HAP-1 (cell line): ENCODE measurements at regions not wholly inside any gene's neighbourhood (a gene's known extent, or its start where the extent isn't known, plus 50 kb on each side); places are given as distances from the start of the nearest gene placed in this dataset.
A peak's percentile ranks its signal among the peaks of the same experiment; 100 is the strongest.
"Not testable (repeated sequence)": the region's sequence is repeated elsewhere in the genome, so short reads cannot be mapped to it uniquely, and the experiment has no call there.

Experiments used
- DNase-seq, 2 experiments: peaks; one replicate each; pipeline ENCODE4 v3.0.0-alpha.2; 2016 to 2020; ENCODE audit warnings: low spot score in 2 of 2
- H3K27me3 ChIP-seq: fragments of 250-450 bp; sonication (Bioruptor Pico); 2 replicates; pipeline ENCODE4 v1.5.1; 2020; ENCODE audit warnings: low read depth, mild to moderate bottlenecking, moderate library complexity
- H3K36me3 ChIP-seq: fragments of 250-450 bp; sonication (Bioruptor Pico); replicated peaks from 2 replicates; pipeline ENCODE4 v1.5.1; 2020; ENCODE audit warnings: mild to moderate bottlenecking
- H3K4me1 ChIP-seq: fragments of 250-450 bp; sonication (Bioruptor Pico); 2 replicates; pipeline ENCODE4 v1.5.1; 2020; ENCODE audit warnings: mild to moderate bottlenecking
- H3K4me3 ChIP-seq: fragments of 250-450 bp; sonication (Bioruptor Pico); 2 replicates; pipeline ENCODE4 v1.5.1; 2020; ENCODE audit warnings: mild to moderate bottlenecking, moderate library complexity
- H3K9me3 ChIP-seq: fragments of 250-450 bp; sonication (Bioruptor Pico); 2 replicates; pipeline ENCODE4 v1.5.1; 2020; ENCODE audit warnings: mild to moderate bottlenecking, moderate library complexity
- in situ Hi-C: fragments of 300-500 bp; cut with MboI; formaldehyde crosslinking; loops from 3 replicates; pipeline ENCODE4 v1.14.3; 2020; ENCODE audit warnings: low sequenced_read_pairs, inconsistent platforms, mixed read lengths

DNA sequence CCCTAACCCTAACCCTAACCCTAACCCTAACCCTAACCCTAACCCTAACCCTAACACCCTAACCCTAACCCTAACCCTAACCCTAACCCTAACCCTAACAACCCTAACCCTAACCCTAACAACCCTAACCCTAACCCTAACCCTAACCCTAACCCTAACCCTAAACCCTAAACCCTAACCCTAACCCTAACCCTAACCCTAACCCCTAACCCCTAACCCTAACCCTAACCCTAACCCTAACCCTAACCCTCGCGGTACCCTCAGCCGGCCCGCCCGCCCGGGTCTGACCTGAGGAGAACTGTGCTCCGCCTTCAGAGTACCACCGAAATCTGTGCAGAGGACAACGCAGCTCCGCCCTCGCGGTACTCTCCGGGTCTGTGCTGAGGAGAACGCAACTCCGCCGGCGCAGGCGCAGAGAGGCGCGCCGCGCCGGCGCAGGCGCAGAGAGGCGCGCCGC, 270.7 kb downstream of the OR4F29 start:
- H3K4me3 ChIP-seq, H3K27me3 ChIP-seq, H3K9me3 ChIP-seq, H3K4me1 ChIP-seq, H3K36me3 ChIP-seq, in situ Hi-C loops: not testable (repeated sequence)
- peak in 1 of 2 experiments; percentile 41 for DNase-seq

DNA sequence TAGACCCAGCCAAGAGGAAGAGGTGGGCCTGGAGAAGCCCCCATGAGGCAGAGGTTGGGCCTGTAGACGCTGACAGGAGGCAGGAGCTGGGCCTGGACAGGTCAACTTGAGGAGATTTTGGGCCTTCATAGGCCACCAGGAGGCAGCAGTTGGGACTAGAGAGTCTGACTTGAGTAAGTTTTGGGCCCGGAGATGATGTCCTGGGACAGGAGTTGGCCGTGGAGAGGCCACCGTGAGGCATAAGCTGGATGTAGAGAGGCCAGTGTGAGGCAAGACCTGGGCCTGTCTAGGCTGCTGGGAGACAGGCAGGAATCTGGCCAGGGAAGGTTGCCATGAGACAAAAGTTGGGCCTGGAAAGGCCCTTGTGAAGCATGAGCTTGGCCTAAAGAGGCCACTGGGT, 312.6 kb downstream of the OR4F29 start:
- DNase-seq, H3K4me1 ChIP-seq, H3K9me3 ChIP-seq, in situ Hi-C loops, H3K36me3 ChIP-seq, H3K27me3 ChIP-seq, H3K4me3 ChIP-seq: not testable (repeated sequence)

DNA sequence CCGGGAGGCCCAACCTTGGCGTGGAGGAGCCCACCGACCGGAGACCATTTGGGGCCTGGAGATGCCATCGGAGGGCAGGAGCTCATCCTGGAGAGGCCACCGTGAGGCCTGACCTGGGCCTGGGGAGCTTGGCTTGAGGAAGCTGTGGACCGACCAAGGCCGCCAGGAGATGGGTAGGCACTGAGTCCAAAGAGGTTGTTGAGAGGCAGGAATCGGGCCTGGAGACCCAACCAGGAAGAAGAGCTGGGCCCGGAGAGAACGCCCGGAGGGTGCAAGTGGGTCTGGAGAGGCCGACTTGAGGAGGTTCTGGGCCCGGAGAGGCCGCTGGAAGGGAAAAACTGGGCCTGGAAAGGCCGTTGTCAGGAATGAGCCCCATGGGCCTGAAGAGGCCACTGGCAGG, 313.8 kb downstream of the OR4F29 start:
- in situ Hi-C loops, DNase-seq: not testable (repeated sequence)

DNA sequence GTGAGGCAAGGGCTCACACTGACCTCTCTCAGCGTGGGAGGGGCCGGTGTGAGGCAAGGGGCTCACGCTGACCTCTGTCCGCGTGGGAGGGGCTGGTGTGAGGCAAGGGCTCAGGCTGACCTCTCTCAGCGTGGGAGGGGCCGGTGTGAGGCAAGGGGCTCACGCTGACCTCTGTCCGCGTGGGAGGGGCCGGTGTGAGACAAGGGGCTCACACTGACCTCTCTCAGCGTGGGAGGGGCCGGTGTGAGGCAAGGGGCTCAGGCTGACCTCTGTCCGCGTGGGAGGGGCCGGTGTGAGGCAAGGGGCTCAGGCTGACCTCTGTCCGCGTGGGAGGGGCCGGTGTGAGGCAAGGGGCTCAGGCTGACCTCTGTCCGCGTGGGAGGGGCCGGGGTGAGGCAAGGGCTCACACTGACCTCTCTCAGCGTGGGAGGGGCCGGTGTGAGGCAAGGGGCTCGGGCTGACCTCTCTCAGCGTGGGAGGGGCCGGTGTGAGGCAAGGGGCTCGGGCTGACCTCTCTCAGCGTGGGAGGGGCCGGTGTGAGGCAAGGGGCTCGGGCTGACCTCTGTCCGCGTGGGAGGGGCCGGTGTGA, 315.0 kb downstream of the OR4F29 start:
- H3K9me3 ChIP-seq, H3K4me1 ChIP-seq, in situ Hi-C loops, H3K36me3 ChIP-seq, DNase-seq, H3K27me3 ChIP-seq, H3K4me3 ChIP-seq: not testable (repeated sequence)

More for the DNA sequence above, 313.8 kb downstream of the OR4F29 start:
- H3K9me3 ChIP-seq, H3K4me3 ChIP-seq, H3K4me1 ChIP-seq, H3K36me3 ChIP-seq, H3K27me3 ChIP-seq: not testable (repeated sequence)

DNA sequence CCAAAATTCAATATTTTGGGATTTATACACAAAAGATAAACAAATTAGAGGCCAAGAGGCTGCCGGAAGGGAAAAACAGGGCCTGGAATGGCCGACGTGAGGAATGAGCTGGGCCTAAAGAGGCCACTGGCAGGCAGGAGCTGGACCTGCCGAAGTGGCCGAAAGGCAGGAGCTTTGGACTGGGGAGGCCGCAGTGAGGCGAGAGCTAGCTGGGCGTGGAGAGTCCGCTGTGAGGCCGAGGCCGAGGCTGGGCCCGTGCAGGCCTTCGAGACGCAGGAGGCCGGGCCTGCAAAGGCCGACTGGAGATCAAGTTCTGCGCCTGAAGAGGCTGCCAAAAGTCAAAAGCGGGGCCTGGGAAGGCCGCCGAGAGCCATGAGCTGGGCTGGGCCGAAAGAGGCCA, 316.5 kb downstream of the OR4F29 start:
- H3K4me3 ChIP-seq, H3K9me3 ChIP-seq, in situ Hi-C loops, H3K27me3 ChIP-seq, DNase-seq, H3K36me3 ChIP-seq, H3K4me1 ChIP-seq: not testable (repeated sequence)

DNA sequence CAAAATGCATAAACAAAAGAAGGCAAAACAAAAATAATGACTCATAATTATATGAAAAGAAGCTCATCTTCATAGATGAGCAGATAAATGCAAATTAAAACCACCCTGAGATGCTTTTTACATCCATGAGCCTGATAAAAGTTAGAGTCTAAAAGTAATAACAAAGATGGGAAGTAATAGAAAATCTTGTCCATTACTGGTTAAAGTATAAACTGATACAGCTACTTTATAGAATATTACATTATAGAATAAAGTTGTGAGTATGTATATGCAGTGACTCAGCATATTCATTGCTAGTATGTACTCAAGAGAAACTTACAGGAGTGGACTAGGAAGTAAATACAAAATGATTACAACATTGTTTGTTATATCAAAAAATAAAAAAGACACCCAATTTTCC, 333.0 kb downstream of the OR4F29 start:
- DNase-seq, H3K9me3 ChIP-seq, in situ Hi-C loops, H3K4me3 ChIP-seq, H3K27me3 ChIP-seq, H3K36me3 ChIP-seq, H3K4me1 ChIP-seq: not testable (repeated sequence)

DNA sequence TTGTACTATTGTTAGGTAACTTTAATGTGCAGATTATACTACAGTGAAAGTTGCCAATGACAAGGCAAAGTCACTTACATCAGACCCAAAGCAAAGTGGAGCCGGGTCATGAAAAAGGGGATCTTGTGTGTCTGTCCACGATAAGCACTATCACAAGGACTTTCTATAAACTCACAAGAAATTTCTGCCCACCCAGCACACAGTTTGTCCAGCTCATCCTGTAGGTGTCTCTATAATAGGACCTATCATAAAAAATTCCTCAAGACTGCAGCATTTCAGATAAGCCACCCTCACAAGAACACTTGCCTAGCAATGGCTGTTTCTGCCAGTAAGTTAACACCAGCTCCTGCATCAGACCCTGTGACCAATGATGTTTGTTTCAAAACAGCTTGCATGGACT, 335.9 kb downstream of the OR4F29 start:
- H3K27me3 ChIP-seq, H3K9me3 ChIP-seq, DNase-seq, in situ Hi-C loops, H3K36me3 ChIP-seq, H3K4me3 ChIP-seq, H3K4me1 ChIP-seq: not testable (repeated sequence)

DNA sequence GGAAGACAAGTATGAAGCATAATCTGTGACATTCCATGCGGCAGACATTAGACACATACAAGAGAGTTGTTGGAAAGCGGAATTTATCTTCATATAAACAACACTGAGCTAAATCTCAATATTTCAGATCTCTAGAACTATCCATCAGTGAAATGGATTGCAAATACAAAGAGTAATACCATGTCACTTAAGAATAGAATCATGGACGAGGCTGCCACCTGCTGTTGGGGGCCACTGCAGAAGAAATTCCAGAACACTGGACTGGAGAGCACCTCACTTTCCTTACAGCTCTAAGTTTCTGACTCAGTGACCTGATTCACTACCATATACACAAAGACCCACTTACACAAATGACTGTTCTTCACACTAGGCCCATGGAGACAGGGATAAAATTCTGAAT, 346.7 kb downstream of the OR4F29 start:
- DNase-seq, H3K36me3 ChIP-seq, H3K9me3 ChIP-seq, in situ Hi-C loops, H3K4me1 ChIP-seq, H3K27me3 ChIP-seq, H3K4me3 ChIP-seq: not testable (repeated sequence)

DNA sequence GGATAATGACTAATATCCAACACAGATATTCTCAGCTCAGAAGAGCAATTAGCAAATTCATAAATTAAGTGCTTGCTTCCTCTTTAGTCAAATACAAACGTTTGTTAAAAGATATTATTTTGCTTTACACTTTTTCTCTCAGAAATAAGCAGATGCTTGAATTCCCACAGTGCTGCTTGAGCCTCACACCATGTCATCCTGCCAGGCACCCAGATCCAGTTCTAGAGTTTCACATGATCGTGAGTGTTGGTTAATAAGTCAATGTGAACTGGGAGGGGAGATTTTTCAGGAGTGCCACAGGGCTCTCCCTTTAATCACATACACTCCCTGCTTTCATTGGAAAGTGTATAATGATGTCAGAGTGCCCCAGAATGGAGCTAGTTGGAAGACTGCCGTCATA, 352.0 kb downstream of the OR4F29 start:
- in situ Hi-C loops, H3K27me3 ChIP-seq, DNase-seq, H3K9me3 ChIP-seq, H3K36me3 ChIP-seq, H3K4me1 ChIP-seq, H3K4me3 ChIP-seq: not testable (repeated sequence)

DNA sequence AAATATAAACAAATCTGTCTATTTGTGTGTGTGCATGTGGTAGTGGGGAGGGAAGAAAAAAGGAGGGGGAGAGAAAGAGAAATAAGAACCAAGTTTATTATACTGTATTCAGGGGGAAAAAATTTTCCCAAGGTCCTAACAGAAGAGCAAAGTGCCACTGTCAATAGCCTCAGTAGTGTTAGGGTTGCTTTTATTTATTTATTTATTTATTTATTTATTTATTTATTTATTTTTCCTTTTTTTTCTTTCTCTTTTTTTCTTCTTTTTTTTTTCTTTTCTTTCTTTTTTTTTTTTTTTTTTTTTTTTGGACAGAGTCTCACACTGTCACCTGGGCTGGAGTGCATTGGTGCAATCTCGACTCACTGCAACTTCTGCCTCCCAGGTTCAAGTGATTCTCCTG, 352.7 kb downstream of the OR4F29 start:
- H3K4me1 ChIP-seq, in situ Hi-C loops, DNase-seq, H3K36me3 ChIP-seq, H3K9me3 ChIP-seq, H3K27me3 ChIP-seq, H3K4me3 ChIP-seq: not testable (repeated sequence)

DNA sequence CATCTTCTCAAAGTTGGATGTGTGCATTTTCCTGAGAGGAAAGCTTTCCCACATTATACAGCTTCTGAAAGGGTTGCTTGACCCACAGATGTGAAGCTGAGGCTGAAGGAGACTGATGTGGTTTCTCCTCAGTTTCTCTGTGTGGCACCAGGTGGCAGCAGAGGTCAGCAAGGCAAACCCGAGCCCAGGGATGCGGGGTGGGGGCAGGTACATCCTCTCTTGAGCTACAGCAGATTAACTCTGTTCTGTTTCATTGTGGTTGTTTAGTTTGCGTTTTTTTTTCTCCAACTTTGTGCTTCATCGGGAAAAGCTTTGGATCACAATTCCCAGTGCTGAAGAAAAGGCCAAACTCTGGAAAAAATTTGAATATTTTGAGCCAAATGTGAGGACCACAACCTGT, 360.2 kb downstream of the OR4F29 start:
- DNase-seq, H3K4me3 ChIP-seq, H3K4me1 ChIP-seq, H3K27me3 ChIP-seq, H3K9me3 ChIP-seq, in situ Hi-C loops, H3K36me3 ChIP-seq: not testable (repeated sequence)

DNA sequence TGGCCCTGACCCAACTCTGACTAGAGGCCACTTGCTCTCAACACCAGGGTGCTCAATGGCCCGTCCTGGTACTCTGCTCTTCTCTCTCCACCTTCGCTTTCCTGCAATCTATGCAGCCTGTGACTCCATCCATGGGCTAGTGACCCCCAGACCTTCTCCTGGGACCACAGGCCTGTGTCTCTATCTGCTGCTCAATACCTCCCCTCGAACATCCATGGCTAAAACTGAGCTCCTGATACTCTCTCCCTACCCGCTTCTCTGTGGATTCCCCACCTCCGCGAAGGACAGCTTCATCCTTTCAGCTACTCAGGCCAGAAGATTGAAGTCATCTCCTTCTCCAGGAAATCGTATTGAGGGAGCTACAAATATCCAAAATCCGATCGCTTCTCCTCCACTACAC, 363.4 kb downstream of the OR4F29 start:
- H3K27me3 ChIP-seq, in situ Hi-C loops, H3K36me3 ChIP-seq, H3K9me3 ChIP-seq, H3K4me1 ChIP-seq, DNase-seq, H3K4me3 ChIP-seq: not testable (repeated sequence)

DNA sequence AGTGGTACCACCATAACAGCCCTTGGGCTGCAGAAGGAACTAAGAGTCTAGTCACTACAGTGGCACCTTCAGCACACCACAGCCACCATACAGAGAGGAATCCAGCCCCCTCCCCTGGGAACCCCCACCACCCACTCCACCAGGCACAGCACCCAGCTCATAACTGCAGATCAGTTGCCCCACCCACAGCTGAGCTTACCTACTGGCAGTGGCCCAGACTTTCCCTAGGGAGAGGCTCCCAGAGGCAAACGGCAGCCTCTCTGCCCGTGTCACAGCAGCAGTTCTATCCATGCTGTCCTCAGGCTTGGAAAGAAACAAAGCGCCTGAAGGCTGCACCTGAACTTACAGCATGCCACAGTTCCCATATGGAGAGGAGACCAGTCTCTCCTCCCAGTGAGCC, 372.3 kb downstream of the OR4F29 start:
- H3K36me3 ChIP-seq, H3K4me1 ChIP-seq, H3K9me3 ChIP-seq, in situ Hi-C loops, DNase-seq, H3K27me3 ChIP-seq, H3K4me3 ChIP-seq: not testable (repeated sequence)

DNA sequence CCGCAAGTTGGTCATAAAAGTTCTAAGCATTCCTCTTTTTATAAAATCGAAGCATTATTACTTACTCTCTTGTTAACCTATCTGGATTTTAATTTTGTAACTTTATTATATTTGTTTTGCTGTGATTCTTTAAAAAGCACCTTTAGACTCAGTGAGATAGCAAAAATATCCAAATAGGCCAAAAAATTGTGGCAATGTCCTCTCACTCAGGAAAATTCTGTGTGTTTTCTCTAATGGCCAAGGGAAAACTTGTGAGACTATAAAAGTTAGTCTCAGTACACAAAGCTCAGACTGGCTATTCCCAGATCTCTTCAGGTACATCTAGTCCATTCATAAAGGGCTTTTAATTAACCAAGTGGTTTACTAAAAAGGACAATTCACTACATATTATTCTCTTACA, 386.4 kb downstream of the OR4F29 start, which contains the start of gene OR4F5:
Gene OR4F5 (plus strand): TSS at position 301 of the 400 bp plus-strand sequence.
- H3K4me1 ChIP-seq, H3K36me3 ChIP-seq, H3K4me3 ChIP-seq, DNase-seq, in situ Hi-C loops, H3K27me3 ChIP-seq, H3K9me3 ChIP-seq: not testable (repeated sequence)

DNA sequence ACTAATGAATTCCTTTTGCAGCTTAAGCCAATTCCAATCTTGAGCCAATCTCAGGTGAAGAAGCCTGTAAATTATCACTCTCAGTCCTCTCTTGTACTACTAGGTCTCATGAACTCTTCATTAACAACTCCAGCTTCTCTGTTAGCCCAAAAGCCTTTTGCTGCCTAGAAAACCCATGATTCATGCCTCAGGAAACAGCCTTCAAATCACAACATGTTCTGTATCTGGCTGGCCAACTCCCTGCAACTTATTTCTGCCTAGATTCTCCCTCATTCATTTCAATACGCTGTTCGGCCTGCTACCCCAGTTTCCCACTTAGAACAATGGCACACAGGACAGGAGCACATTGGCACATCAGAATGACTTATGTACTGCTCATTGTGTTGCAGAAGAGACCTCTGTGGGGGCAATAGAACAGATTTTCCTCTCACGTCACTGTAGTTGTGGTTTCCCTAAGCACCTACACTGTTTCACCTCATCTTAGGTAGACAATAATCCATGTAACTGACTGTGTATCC, 395.4 kb downstream of the OR4F29 start:
- H3K4me1 ChIP-seq, H3K4me3 ChIP-seq, H3K9me3 ChIP-seq, in situ Hi-C loops, H3K27me3 ChIP-seq, DNase-seq, H3K36me3 ChIP-seq: not testable (repeated sequence)
